Endodermal cell (in vitro differentiated cells): ENCODE measurements at regions not wholly inside any gene's neighbourhood (a gene's known extent, or its start where the extent isn't known, plus 50 kb on each side); places are given as distances from the start of the nearest gene placed in this dataset.

ENCODE experiments used
- DNase-seq: peaks from one replicate; pipeline ENCODE4 v3.0.0-alpha.2; 2017
- H3K27ac ChIP-seq: 2 replicates; pipeline ENCODE4 v1.5.1; 2013; ENCODE audit warnings: mild to moderate bottlenecking, low read depth, low read length, moderate library complexity
- H3K27me3 ChIP-seq: 2 replicates; pipeline ENCODE4 v1.6.1; 2013; ENCODE audit warnings: mild to moderate bottlenecking, low read length, moderate library complexity; ENCODE audit not compliant: insufficient read depth, control insufficient read depth, poor library complexity, severe bottlenecking
- H3K36me3 ChIP-seq: 2 replicates; pipeline ENCODE4 v1.7.0; 2013; ENCODE audit warnings: mild to moderate bottlenecking, low read length, moderate library complexity; ENCODE audit not compliant: control insufficient read depth, insufficient read depth
- H3K4me1 ChIP-seq: one replicate; pipeline ENCODE4 v1.7.0; 2013; ENCODE audit warnings: low read length; ENCODE audit not compliant: control insufficient read depth, insufficient read depth
- H3K4me3 ChIP-seq: 2 replicates; pipeline ENCODE4 v1.5.1; 2013; ENCODE audit warnings: mild to moderate bottlenecking, low read length, moderate library complexity
- H3K9ac ChIP-seq: 2 replicates; pipeline ENCODE4 v1.6.1; 2013; ENCODE audit warnings: mild to moderate bottlenecking, low read length, moderate library complexity; ENCODE audit not compliant: poor library complexity, severe bottlenecking; ENCODE audit errors: extremely low read depth
- H3K9me3 ChIP-seq: 2 replicates; pipeline ENCODE4 v1.6.1; 2013; ENCODE audit warnings: mild to moderate bottlenecking, low read length, moderate library complexity; ENCODE audit not compliant: control insufficient read depth
- H3K27ac Mint-ChIP-seq: 2 replicates; pipeline ENCODE4 v1.8.0; 2020; ENCODE audit warnings: mixed read lengths
- H3K27me3 Mint-ChIP-seq: 2 replicates; pipeline ENCODE4 v1.8.0; 2021; ENCODE audit warnings: mild to moderate bottlenecking, mixed read lengths; ENCODE audit not compliant: insufficient read depth
- H3K36me3 Mint-ChIP-seq: 2 replicates; pipeline ENCODE4 v1.8.0; 2020; ENCODE audit warnings: low read depth, mixed read lengths
- H3K4me1 Mint-ChIP-seq: 2 replicates; pipeline ENCODE4 v1.8.0; 2020; ENCODE audit warnings: mixed read lengths
- H3K4me3 Mint-ChIP-seq: 2 replicates; pipeline ENCODE4 v1.8.0; 2020; ENCODE audit warnings: mild to moderate bottlenecking, moderate library complexity, mixed read lengths
- H3K9me3 Mint-ChIP-seq: 2 replicates; pipeline ENCODE4 v1.8.0; 2020; ENCODE audit warnings: mild to moderate bottlenecking, mixed read lengths
- WGBS, 2 experiments: methylation state at CpG; one replicate each; pipeline versions ENCODE4 v1.1.5 to v1.1.7; 2013; ENCODE audit warnings: missing lambda C conversion rate in 2 of 2, mixed read lengths in 1 of 2; ENCODE audit not compliant: insufficient coverage in 1 of 2, insufficient read length in 1 of 2; 5-methylcytosine and 5-hydroxymethylcytosine counted together
- TF ChIP-seq, protein P1 (sequence below): fragments of 200-600 bp; sonication (generic); conservative IDR thresholded peaks from 2 replicates; pipeline ENCODE4 v1.5.0; 2021; ENCODE audit warnings: antibody characterized with exemption, mild to moderate bottlenecking

- H3K4me3 ChIP-seq: no peak overlapping the region
- no peaks in the 10 kb centered on the region for H3K27me3 Mint-ChIP-seq
- no peaks in the 10 kb centered on the region for H3K4me1 Mint-ChIP-seq
- H3K27ac Mint-ChIP-seq: no peak overlapping the region
- H3K9me3 ChIP-seq: no peaks in the 10 kb centered on the region
- DNase-seq: no peak
- no peaks in the 10 kb centered on the region for H3K27me3 ChIP-seq
- H3K9me3 Mint-ChIP-seq: no peaks in the 10 kb centered on the region
- H3K36me3 Mint-ChIP-seq: no peaks in the 10 kb centered on the region
- H3K4me1 ChIP-seq: no peaks in the 10 kb centered on the region
- no peak overlapping the region for H3K27ac ChIP-seq
- 92 to 96% methylated on average over 2 to 4 of the region's 4 CpGs for WGBS, 2 experiments
- H3K36me3 ChIP-seq: no peaks in the 10 kb centered on the region
- no peak overlapping the region for H3K4me3 Mint-ChIP-seq
- no peak overlapping the region for H3K9ac ChIP-seq
- TF ChIP-seq, protein P1, sequence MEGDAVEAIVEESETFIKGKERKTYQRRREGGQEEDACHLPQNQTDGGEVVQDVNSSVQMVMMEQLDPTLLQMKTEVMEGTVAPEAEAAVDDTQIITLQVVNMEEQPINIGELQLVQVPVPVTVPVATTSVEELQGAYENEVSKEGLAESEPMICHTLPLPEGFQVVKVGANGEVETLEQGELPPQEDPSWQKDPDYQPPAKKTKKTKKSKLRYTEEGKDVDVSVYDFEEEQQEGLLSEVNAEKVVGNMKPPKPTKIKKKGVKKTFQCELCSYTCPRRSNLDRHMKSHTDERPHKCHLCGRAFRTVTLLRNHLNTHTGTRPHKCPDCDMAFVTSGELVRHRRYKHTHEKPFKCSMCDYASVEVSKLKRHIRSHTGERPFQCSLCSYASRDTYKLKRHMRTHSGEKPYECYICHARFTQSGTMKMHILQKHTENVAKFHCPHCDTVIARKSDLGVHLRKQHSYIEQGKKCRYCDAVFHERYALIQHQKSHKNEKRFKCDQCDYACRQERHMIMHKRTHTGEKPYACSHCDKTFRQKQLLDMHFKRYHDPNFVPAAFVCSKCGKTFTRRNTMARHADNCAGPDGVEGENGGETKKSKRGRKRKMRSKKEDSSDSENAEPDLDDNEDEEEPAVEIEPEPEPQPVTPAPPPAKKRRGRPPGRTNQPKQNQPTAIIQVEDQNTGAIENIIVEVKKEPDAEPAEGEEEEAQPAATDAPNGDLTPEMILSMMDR: no peak
These were observed 221.5 kb upstream of the SOX9 start for GRCh38 chr17:71899317-71899716.

GRCh38 chr17:71900621-71901229 is 220.1 kb upstream of the SOX9 start:
- TF ChIP-seq, protein P1: no peak
- Mint-ChIP-seq H3K36me3 (no peaks in the 10 kb centered on the region), H3K9me3 (no peaks in the 10 kb centered on the region), H3K27me3 (no peaks in the 10 kb centered on the region), H3K4me1 (no peaks in the 10 kb centered on the region), H3K4me3 (no peak overlapping the region), H3K27ac (no peak overlapping the region)
- Histone ChIP-seq H3K27me3 (no peaks in the 10 kb centered on the region), H3K9me3 (no peaks in the 10 kb centered on the region), H3K4me3 (no peak overlapping the region), H3K36me3 (no peaks in the 10 kb centered on the region), H3K9ac (no peak overlapping the region), H3K27ac (no peak overlapping the region), H3K4me1 (no peaks in the 10 kb centered on the region)
- no peak for DNase-seq
- WGBS, 2 experiments: 92 to 97% methylated on average over 2 to 6 of the region's 6 CpGs

DNA sequence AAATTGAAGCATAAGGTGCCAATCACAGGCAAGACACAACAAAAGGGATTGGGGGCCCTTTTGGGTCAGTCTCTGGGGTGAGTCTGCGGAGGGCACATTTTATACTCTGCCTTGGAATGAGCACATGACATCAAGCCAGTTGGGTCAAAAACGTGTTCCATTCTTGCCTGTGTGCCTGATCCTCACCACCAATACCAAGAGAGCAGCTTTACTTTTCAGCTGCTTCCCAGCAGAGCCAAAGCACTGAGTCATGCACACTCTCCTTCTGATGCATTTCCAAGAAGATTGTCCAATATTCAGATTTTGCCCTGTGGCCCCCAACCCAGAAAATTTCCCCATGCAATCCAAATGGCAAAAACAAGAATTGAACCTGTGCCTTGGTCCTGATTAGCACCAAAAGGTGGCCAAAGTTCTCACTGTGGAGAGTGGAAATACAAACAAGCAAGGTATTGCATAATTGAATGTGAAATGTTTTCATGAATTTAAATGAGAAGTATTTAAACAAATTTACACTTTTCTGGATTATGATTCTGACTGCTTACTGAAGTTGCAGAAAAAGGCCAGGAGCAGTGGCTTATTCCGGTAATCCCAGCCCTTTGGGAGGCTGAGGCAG is 217.8 kb upstream of the SOX9 start:
- no peak overlapping the region for H3K4me3 ChIP-seq
- Mint-ChIP-seq H3K27ac (no peak overlapping the region), H3K9me3 (no peaks in the 10 kb centered on the region), H3K36me3 (no peaks in the 10 kb centered on the region), H3K27me3 (no peaks in the 10 kb centered on the region), H3K4me3 (no peak overlapping the region), H3K4me1 (no peaks in the 10 kb centered on the region)
- no peak overlapping the region for H3K9ac ChIP-seq
- DNase-seq: no peak
- 79 to 96% methylated on average over 3 of the region's 3 CpGs for WGBS, 2 experiments
- no peaks in the 10 kb centered on the region for H3K27me3 ChIP-seq
- H3K27ac ChIP-seq: no peak overlapping the region
- no peaks in the 10 kb centered on the region for H3K9me3 ChIP-seq
- H3K4me1 ChIP-seq: no peaks in the 10 kb centered on the region
- no peaks in the 10 kb centered on the region for H3K36me3 ChIP-seq
- TF ChIP-seq, protein P1: no peak
